Stomach (tissue), 8 donors: ENCODE measurements at regions not wholly inside any gene's neighbourhood (a gene's known extent, or its start where the extent isn't known, plus 50 kb on each side); places are given as distances from the start of the nearest gene placed in this dataset.
"Not testable (repeated sequence)": the region's sequence is repeated elsewhere in the genome, so short reads cannot be mapped to it uniquely, and the experiment has no call there.

ENCODE experiments used
- DNase-seq, 2 donors: peaks; one replicate each; pipeline versions ENCODE4 v3.0.0 to v3.0.0-alpha.2; 2013 to 2019
- H3K27ac ChIP-seq, 5 donors: fragments of 200-600 bp in 4 of 5; sonication (generic) in 4 of 5; one replicate each; pipeline ENCODE4 v1.5.1; 2013 to 2019; ENCODE audit warnings: mild to moderate bottlenecking in 1 of 5, moderate library complexity in 1 of 5
- H3K27me3 ChIP-seq, 3 donors: fragments of 200-600 bp; sonication (generic); one replicate each; pipeline ENCODE4 v1.5.1; 2017 to 2019; ENCODE audit warnings: mixed run types in 1 of 3
- H3K36me3 ChIP-seq, 4 donors: fragments of 200-600 bp; sonication (generic); 1 replicate in 3 of 4; 2 replicates in 1 of 4; pipeline ENCODE4 v1.5.1; 2016 to 2019
- H3K4me1 ChIP-seq, 4 donors: fragments of 200-600 bp; sonication (generic); one replicate each; pipeline ENCODE4 v1.5.1; 2016 to 2019
- H3K4me3 ChIP-seq, 4 donors: fragments of 200-600 bp; sonication (generic) in 3 of 4; one replicate each; pipeline ENCODE4 v1.5.1; 2016 to 2019; ENCODE audit warnings: mild to moderate bottlenecking in 1 of 4
- H3K9me3 ChIP-seq, 4 donors: fragments of 200-600 bp; sonication (generic); one replicate each; pipeline ENCODE4 v1.5.1; 2016 to 2019
- EP300 ChIP-seq: sonication (generic); formaldehyde crosslinking; IDR thresholded peaks from one replicate; pipeline ENCODE4 v1.6.1; 2017; ENCODE audit warnings: antibody characterized with exemption
- POLR2A ChIP-seq, 4 donors: fragments of 450-650 bp; IDR thresholded peaks; one replicate each; pipeline ENCODE4 v1.6.1; 2016; ENCODE audit warnings: antibody characterized with exemption in 4 of 4, control low read depth in 2 of 4, mild to moderate bottlenecking in 1 of 4, moderate library complexity in 1 of 4
- POLR2AphosphoS5 ChIP-seq, 3 donors: sonication (generic); formaldehyde crosslinking; IDR thresholded peaks; one replicate each; pipeline ENCODE4 v1.6.1; 2016; ENCODE audit warnings: antibody characterized with exemption in 3 of 3
- WGBS, 5 donors: extraction: QIAGEN DNeasy Blood & Tissue Kit in 3 of 5; methylation state at CpG; one replicate each; pipeline versions ENCODE4 v1.1.5 to v1.1.7; 2013 to 2018; 5-methylcytosine and 5-hydroxymethylcytosine counted together
- intact Hi-C: fragments of 100-400 bp; cut with DNase I; formaldehyde crosslinking; loops from one replicate; pipeline ENCODE4 v1.15.1; 2023; ENCODE audit warnings: low total_unique reads
- TF ChIP-seq, protein P1 (sequence below), 7 experiments: fragments of 450-650 bp in 4 of 7; fragments of 200-600 bp in 3 of 7; sonication (generic) in 3 of 7; IDR thresholded peaks; one replicate each; pipeline ENCODE4 v1.5.1; 2016 to 2019; ENCODE audit warnings: antibody characterized with exemption in 7 of 7, control low read depth in 2 of 7, mild to moderate bottlenecking in 1 of 7
- donor health status: healthy with polysubstance abuse.
- donor health status: Bipolar disorder and iron deficiency.
- donor health status: healthy.

DNA sequence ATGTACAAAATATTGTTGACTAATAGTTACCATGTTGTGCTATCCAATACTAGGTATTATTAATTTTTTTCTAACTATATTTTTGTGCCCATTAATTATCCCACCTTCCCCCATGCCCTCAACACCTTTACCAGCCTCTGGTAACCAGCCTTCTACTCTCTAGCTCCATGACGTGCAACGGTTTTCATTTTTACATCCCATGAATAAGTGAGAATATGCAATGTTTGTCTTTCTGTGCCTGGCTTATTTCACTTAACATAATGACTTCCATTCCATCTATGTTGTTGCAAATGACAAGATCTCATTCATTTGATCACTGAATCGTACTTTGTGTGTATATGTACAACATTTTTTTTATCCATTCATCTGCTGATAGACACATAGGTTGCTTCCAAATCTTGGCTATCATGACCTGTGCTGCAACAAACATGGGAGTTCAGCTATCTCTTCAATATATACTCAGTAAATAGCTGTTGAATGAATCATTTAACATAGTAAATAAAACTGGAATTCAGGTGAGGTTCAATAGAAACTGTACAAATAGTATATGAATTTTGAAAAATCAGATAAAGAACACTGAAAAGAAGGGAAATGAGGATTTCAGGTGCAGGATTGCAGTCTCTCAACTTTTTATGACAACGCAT, 509.0 kb upstream of the MIR17HG start:
- intact Hi-C loops = no loop called here
- TF ChIP-seq, protein P1, sequence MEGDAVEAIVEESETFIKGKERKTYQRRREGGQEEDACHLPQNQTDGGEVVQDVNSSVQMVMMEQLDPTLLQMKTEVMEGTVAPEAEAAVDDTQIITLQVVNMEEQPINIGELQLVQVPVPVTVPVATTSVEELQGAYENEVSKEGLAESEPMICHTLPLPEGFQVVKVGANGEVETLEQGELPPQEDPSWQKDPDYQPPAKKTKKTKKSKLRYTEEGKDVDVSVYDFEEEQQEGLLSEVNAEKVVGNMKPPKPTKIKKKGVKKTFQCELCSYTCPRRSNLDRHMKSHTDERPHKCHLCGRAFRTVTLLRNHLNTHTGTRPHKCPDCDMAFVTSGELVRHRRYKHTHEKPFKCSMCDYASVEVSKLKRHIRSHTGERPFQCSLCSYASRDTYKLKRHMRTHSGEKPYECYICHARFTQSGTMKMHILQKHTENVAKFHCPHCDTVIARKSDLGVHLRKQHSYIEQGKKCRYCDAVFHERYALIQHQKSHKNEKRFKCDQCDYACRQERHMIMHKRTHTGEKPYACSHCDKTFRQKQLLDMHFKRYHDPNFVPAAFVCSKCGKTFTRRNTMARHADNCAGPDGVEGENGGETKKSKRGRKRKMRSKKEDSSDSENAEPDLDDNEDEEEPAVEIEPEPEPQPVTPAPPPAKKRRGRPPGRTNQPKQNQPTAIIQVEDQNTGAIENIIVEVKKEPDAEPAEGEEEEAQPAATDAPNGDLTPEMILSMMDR (IDR thresholded peaks at IDR 0.05) = no peak
- no peak for TF ChIP-seq POLR2A (IDR thresholded peaks at IDR 0.05)
- no peak for TF ChIP-seq EP300
- TF ChIP-seq POLR2AphosphoS5 (IDR thresholded peaks at IDR 0.05) = no peak
- Histone ChIP-seq H3K9me3 (no peaks in the 10 kb centered on the region), H3K4me3 (no peak overlapping the region), H3K27ac (no peak overlapping the region), H3K27me3 (no peaks in the 10 kb centered on the region), H3K36me3 (no peaks in the 10 kb centered on the region), H3K4me1 (no peaks in the 10 kb centered on the region)
- DNase-seq = no peak
- WGBS, 5 donors = 56 to 72% (median 60%) methylated on average over 4 of the region's 4 CpGs

- Histone ChIP-seq H3K4me3 (no peak overlapping the region), H3K4me1 (no peaks in the 10 kb centered on the region), H3K36me3 (no peaks in the 10 kb centered on the region), H3K27me3 (no peaks in the 10 kb centered on the region), H3K27ac (no peak overlapping the region), H3K9me3 (no peaks in the 10 kb centered on the region)
- DNase-seq = no peak
- intact Hi-C loops = no loop called here
- TF ChIP-seq POLR2AphosphoS5 (IDR thresholded peaks at IDR 0.05) (no peak), EP300 (no peak), POLR2A (IDR thresholded peaks at IDR 0.05) (no peak)
- TF ChIP-seq, protein P1 (IDR thresholded peaks at IDR 0.05) = no peak
These were observed 508.4 kb upstream of the MIR17HG start for GRCh38 chr13:90839061-90839460.

DNA sequence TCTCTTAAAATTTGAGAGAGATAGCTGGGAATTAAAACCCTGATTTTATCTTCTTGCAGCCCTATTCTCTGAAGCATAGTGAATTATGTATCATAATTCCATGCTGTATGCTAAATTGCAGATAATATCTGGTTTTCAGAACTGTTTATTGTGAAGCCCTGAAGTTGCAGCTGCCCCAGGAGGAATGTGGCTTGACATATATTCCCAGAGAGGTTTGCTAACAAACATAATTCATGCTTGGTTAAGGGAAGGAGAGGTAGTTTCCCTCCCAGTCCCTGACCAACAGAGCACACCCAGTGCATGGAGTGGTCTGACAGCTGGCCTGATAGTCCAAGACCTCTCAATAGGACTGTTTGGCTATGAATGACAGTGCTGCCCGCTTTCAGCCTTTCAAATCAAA, 500.6 kb upstream of the MIR17HG start:
- no peak for DNase-seq
- Histone ChIP-seq H3K27me3 (no peaks in the 10 kb centered on the region), H3K36me3 (no peaks in the 10 kb centered on the region), H3K4me1 (no peaks in the 10 kb centered on the region), H3K9me3 (no peaks in the 10 kb centered on the region), H3K4me3 (no peak overlapping the region), H3K27ac (no peak overlapping the region)
- intact Hi-C loops = no loop called here
- 80 to 87% (median 85%) methylated on average over 1 of the region's 1 CpG for WGBS, 5 donors
- TF ChIP-seq EP300 (no peak), POLR2A (IDR thresholded peaks at IDR 0.05) (no peak), POLR2AphosphoS5 (IDR thresholded peaks at IDR 0.05) (no peak)
- TF ChIP-seq, protein P1 (IDR thresholded peaks at IDR 0.05) = no peak

- H3K27ac ChIP-seq, DNase-seq, H3K27me3 ChIP-seq, H3K9me3 ChIP-seq, intact Hi-C loops, H3K4me3 ChIP-seq, H3K36me3 ChIP-seq, H3K4me1 ChIP-seq: not testable (repeated sequence)
- 80 to 89% (median 83%) methylated on average over 10 of the region's 10 CpGs for WGBS, 5 donors
These were observed 493.8 kb upstream of the MIR17HG start for GRCh38 chr13:90853666-90854065.

DNA sequence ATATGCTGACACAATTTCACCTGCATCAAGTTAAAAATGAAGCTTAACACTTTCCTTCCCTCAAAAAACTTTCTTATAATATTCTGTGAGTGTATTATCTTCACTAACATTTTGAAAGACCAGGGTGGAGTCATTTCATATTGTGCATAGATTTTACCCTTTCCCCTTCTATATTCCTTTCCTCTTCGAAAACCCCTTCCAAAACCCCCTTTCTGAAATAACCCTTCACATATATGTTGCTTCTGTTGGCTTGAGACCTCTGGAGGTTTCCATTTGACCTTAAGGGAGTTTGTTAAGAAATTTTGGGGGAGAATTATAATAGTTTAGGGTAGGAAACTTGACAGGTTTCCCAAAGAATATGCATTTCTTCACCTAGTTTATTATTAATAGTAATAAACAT, 489.6 kb upstream of the MIR17HG start:
- H3K27ac ChIP-seq = no peak overlapping the region
- DNase-seq = no peak
- H3K36me3 ChIP-seq = no peaks in the 10 kb centered on the region
- WGBS, 5 donors = 0 to 79% (median 71%) methylated on average over 1 of the region's 1 CpG
- intact Hi-C loops = no loop called here
- TF ChIP-seq EP300 (no peak), POLR2A (IDR thresholded peaks at IDR 0.05) (no peak), POLR2AphosphoS5 (IDR thresholded peaks at IDR 0.05) (no peak)
- TF ChIP-seq, protein P1 (IDR thresholded peaks at IDR 0.05) = no peak
- no peaks in the 10 kb centered on the region for H3K4me1 ChIP-seq
- no peaks in the 10 kb centered on the region for H3K9me3 ChIP-seq
- H3K4me3 ChIP-seq = no peak overlapping the region
- no peaks in the 10 kb centered on the region for H3K27me3 ChIP-seq
